Endothelial cell (in vitro differentiated cells): ENCODE measurements at regions not wholly inside any gene's neighbourhood (a gene's known extent, or its start where the extent isn't known, plus 50 kb on each side); places are given as distances from the start of the nearest gene placed in this dataset.

Experiments used
- DNase-seq: peaks from one replicate; pipeline ENCODE4 v3.0.0; 2021; ENCODE audit warnings: low spot score
- H3K27ac Mint-ChIP-seq: one replicate; pipeline ENCODE4 v1.8.0; 2021; ENCODE audit warnings: mixed read lengths, inconsistent platforms; ENCODE audit not compliant: unreplicated experiment
- H3K27me3 Mint-ChIP-seq: one replicate; pipeline ENCODE4 v1.8.0; 2021; ENCODE audit warnings: mild to moderate bottlenecking, moderate library complexity, mixed read lengths, inconsistent platforms; ENCODE audit not compliant: unreplicated experiment
- H3K36me3 Mint-ChIP-seq: one replicate; pipeline ENCODE4 v1.8.0; 2021; ENCODE audit warnings: mild to moderate bottlenecking, low read depth, mixed read lengths, inconsistent platforms; ENCODE audit not compliant: unreplicated experiment
- H3K4me1 Mint-ChIP-seq: one replicate; pipeline ENCODE4 v1.8.0; 2021; ENCODE audit warnings: mild to moderate bottlenecking, mixed read lengths, inconsistent platforms; ENCODE audit not compliant: unreplicated experiment
- H3K4me3 Mint-ChIP-seq: one replicate; pipeline ENCODE4 v1.8.0; 2021; ENCODE audit warnings: mild to moderate bottlenecking, mixed read lengths, inconsistent platforms; ENCODE audit not compliant: unreplicated experiment
- H3K9me3 Mint-ChIP-seq: one replicate; pipeline ENCODE4 v1.8.0; 2021; ENCODE audit warnings: mixed read lengths, inconsistent platforms; ENCODE audit not compliant: unreplicated experiment
- CTCF ChIP-seq: fragments of 200-600 bp; sonication (generic); IDR thresholded peaks from one replicate; pipeline ENCODE4 v1.5.0; 2021; ENCODE audit warnings: antibody characterized with exemption; ENCODE audit not compliant: unreplicated experiment

GRCh38 chr2:3958465-3958864, 255.1 kb downstream of the DCDC2C start:
- no peak for TF ChIP-seq CTCF
- Mint-ChIP-seq H3K27me3 (peaks cover 5% of the 10 kb centered on the region), H3K36me3 (no peaks in the 10 kb centered on the region), H3K4me1 (no peaks in the 10 kb centered on the region), H3K27ac (no peak overlapping the region), H3K9me3 (no peaks in the 10 kb centered on the region), H3K4me3 (no peak overlapping the region)
- DNase-seq, result no peak

GRCh38 chr2:3958969-3959368, 255.6 kb downstream of the DCDC2C start:
- no peak for DNase-seq
- Mint-ChIP-seq H3K27me3 (peaks cover 6% of the 10 kb centered on the region), H3K27ac (no peak overlapping the region), H3K4me1 (no peaks in the 10 kb centered on the region), H3K36me3 (no peaks in the 10 kb centered on the region), H3K9me3 (no peaks in the 10 kb centered on the region), H3K4me3 (no peak overlapping the region)
- no peak for TF ChIP-seq CTCF

GRCh38 chr2:3959372-3959771, 256.0 kb downstream of the DCDC2C start:
- peaks cover 4% of the 10 kb centered on the region for H3K27me3 Mint-ChIP-seq
- no peak overlapping the region for H3K4me3 Mint-ChIP-seq
- DNase-seq, result peak; percentile 20
- H3K36me3 Mint-ChIP-seq, result no peaks in the 10 kb centered on the region
- no peaks in the 10 kb centered on the region for H3K4me1 Mint-ChIP-seq
- H3K9me3 Mint-ChIP-seq, result no peaks in the 10 kb centered on the region
- no peak overlapping the region for H3K27ac Mint-ChIP-seq
- peak; percentile 73 for TF ChIP-seq CTCF

DNA sequence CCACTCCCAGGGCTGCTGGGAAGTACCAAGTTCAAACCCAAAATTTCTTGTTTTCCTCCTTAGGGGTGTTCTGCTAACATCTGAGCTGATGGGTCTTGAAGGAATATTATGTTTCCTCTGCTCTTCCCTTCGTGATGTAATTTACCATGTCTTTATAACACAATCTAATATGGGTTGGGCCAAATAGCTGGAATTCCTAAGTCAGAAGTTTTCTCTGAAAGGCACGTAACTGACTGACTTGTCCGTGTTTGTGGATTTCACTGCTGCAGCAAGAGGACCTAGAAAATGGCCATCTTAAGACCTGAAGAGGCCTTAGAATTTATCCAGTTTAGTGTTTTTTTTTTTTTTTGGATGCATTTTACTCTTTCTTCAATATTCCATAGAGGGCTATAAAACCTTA, 256.7 kb downstream of the DCDC2C start:
- H3K27me3 Mint-ChIP-seq, result peaks cover 4% of the 10 kb centered on the region

DNA sequence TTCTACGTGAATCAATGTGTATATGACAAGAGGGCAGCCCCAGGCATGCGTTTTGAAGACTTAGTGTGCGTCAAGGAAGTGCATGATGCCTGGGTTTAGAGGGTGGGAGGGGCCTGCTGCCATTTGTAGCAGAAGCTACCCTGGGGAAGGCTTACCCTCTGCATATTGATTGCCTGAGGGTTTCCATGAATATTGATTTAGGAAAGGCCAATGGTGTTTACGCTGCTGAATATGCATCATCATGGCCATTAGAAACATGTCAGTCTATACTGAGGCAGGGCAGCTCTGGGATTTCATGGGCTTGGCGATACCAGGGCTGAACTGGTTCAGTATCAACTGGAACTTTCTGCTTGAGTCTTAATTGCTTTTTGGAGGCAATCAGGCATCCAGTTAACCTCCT, 259.3 kb downstream of the DCDC2C start:
- Mint-ChIP-seq H3K27me3 (peaks cover 7% of the 10 kb centered on the region), H3K36me3 (peaks cover 5% of the 10 kb centered on the region), H3K4me3 (no peak overlapping the region), H3K4me1 (no peaks in the 10 kb centered on the region), H3K9me3 (peaks cover 4% of the 10 kb centered on the region), H3K27ac (no peak overlapping the region)
- DNase-seq, result no peak
- no peak for TF ChIP-seq CTCF

More for the DNA sequence above, 256.7 kb downstream of the DCDC2C start:
- TF ChIP-seq CTCF, result no peak
- H3K4me3 Mint-ChIP-seq, result no peak overlapping the region
- no peaks in the 10 kb centered on the region for H3K36me3 Mint-ChIP-seq
- H3K4me1 Mint-ChIP-seq, result no peaks in the 10 kb centered on the region
- no peak overlapping the region for H3K27ac Mint-ChIP-seq
- DNase-seq, result no peak
- no peaks in the 10 kb centered on the region for H3K9me3 Mint-ChIP-seq
